ENCODE measurements at regions not wholly inside any gene's neighbourhood (a gene's known extent, or its start where the extent isn't known, plus 50 kb on each side); places are given as distances from the start of the nearest gene placed in this dataset.

- TF ChIP-seq CTCF (IDR thresholded peaks at IDR 0.05): no peak
- Histone ChIP-seq H3K4me1 (ENCODE audit: low read depth) (no peaks in the 10 kb centered on the region), H3K36me3 (ENCODE audit: low read depth) (no peaks in the 10 kb centered on the region), H3K9me3 (peaks cover 13% of the 10 kb centered on the region), H3K4me3 (no peak overlapping the region)
- intact Hi-C loops (cut with DNase I, micrococcal nuclease): no loop called here
- ATAC-seq: no peak
- DNase-seq: no peak
These were observed 269.1 kb upstream of the TBX18 start for GRCh38 chr6:85033547-85033946.

GRCh38 chr6:85026021-85026420 is 261.6 kb upstream of the TBX18 start:
- Histone ChIP-seq H3K4me3 (no peak overlapping the region), H3K36me3 (ENCODE audit: low read depth) (no peaks in the 10 kb centered on the region), H3K9me3 (no peaks in the 10 kb centered on the region), H3K4me1 (ENCODE audit: low read depth) (no peaks in the 10 kb centered on the region)
- ATAC-seq: no peak
- no peak for DNase-seq
- TF ChIP-seq CTCF (IDR thresholded peaks at IDR 0.05): no peak
- intact Hi-C loops (cut with DNase I, micrococcal nuclease): no loop called here

GRCh38 chr6:85023721-85024120 is 259.3 kb upstream of the TBX18 start:
- Histone ChIP-seq H3K36me3 (ENCODE audit: low read depth) (no peaks in the 10 kb centered on the region), H3K9me3 (no peaks in the 10 kb centered on the region), H3K4me3 (no peak overlapping the region), H3K4me1 (ENCODE audit: low read depth) (no peaks in the 10 kb centered on the region)
- TF ChIP-seq CTCF (IDR thresholded peaks at IDR 0.05): no peak
- DNase-seq (no peak), ATAC-seq (no peak)
- intact Hi-C loops (cut with DNase I, micrococcal nuclease): no loop called here

- no peak for TF ChIP-seq CTCF (IDR thresholded peaks at IDR 0.05)
- H3K4me3 ChIP-seq: no peak overlapping the region
- intact Hi-C loops (cut with DNase I, micrococcal nuclease): no loop called here
- ATAC-seq: no peak
- H3K36me3 ChIP-seq (ENCODE audit: low read depth): no peaks in the 10 kb centered on the region
- no peak for DNase-seq
- H3K9me3 ChIP-seq: no peaks in the 10 kb centered on the region
- no peaks in the 10 kb centered on the region for H3K4me1 ChIP-seq (ENCODE audit: low read depth)
These were observed 253.0 kb upstream of the TBX18 start for GRCh38 chr6:85017352-85017751.

- DNase-seq (no peak), ATAC-seq (no peak)
- Histone ChIP-seq H3K4me3 (no peak overlapping the region), H3K4me1 (ENCODE audit: low read depth) (no peaks in the 10 kb centered on the region), H3K36me3 (ENCODE audit: low read depth) (no peaks in the 10 kb centered on the region), H3K9me3 (no peaks in the 10 kb centered on the region)
- no peak for TF ChIP-seq CTCF (IDR thresholded peaks at IDR 0.05)
- intact Hi-C loops (cut with DNase I, micrococcal nuclease): no loop called here
These were observed 252.3 kb upstream of the TBX18 start for GRCh38 chr6:85016726-85017125.

- Histone ChIP-seq H3K9me3 (no peaks in the 10 kb centered on the region), H3K4me3 (no peak overlapping the region), H3K4me1 (ENCODE audit: low read depth) (no peaks in the 10 kb centered on the region), H3K36me3 (ENCODE audit: low read depth) (no peaks in the 10 kb centered on the region)
- intact Hi-C loops (cut with DNase I, micrococcal nuclease): no loop called here
- DNase-seq (peak; percentile 30 to 55 (median 38)), ATAC-seq (peak; percentile 59)
- TF ChIP-seq CTCF (IDR thresholded peaks at IDR 0.05): no peak
These were observed 251.1 kb upstream of the TBX18 start for GRCh38 chr6:85015396-85015990.
